ENCODE measurements at regions not wholly inside any gene's neighbourhood (a gene's known extent, or its start where the extent isn't known, plus 50 kb on each side); places are given as distances from the start of the nearest gene placed in this dataset.

GRCh38 chr12:115230606-115231005 is 546.6 kb upstream of the TBX3 start:
- intact Hi-C loops (cut with DNase I; ENCODE audit: low total_unique reads) (no loop called here), in situ Hi-C loops (cut with MboI; ENCODE audit: low pct_ligation_motif_present in 1 of 4, low pct_unique_long_range_greater_than_20kb in 1 of 4, low sequenced_read_pairs in 3 of 4) (no loop called here)
- no peaks in the 10 kb centered on the region for H3K36me3 ChIP-seq
- no peaks in the 10 kb centered on the region for H3K9me3 ChIP-seq
- no peak overlapping the region for H3K4me3 ChIP-seq
- no peak for DNase-seq
- no peaks in the 10 kb centered on the region for H3K4me1 ChIP-seq
- TF ChIP-seq POLR2AphosphoS5 (IDR thresholded peaks at IDR 0.05), result no peak
- TF ChIP-seq EP300 (IDR thresholded peaks at IDR 0.05; ENCODE audit: low read depth), result no peak
- TF ChIP-seq CTCF (IDR thresholded peaks at IDR 0.05), result no peak
- TF ChIP-seq POLR2A (IDR thresholded peaks at IDR 0.05), result no peak
- H3K27ac ChIP-seq, result no peak overlapping the region
- WGBS, 2 donors (ENCODE audit: low coverage in 1 of 2), result 66% methylated on average over 6 of the region's 6 CpGs; no CpG with 5 or more reads in 1 of the 2 donors
- H3K27me3 ChIP-seq, result no peaks in the 10 kb centered on the region

- H3K27ac ChIP-seq, result no peak overlapping the region
- H3K27me3 ChIP-seq, result no peaks in the 10 kb centered on the region
- H3K4me3 ChIP-seq, result no peak overlapping the region
- H3K9me3 ChIP-seq, result no peaks in the 10 kb centered on the region
- H3K4me1 ChIP-seq, result no peaks in the 10 kb centered on the region
- WGBS, 2 donors (ENCODE audit: low coverage in 1 of 2), result 91 to 100% methylated on average over 1 to 4 of the region's 4 CpGs
- in situ Hi-C loops (cut with MboI; ENCODE audit: low pct_ligation_motif_present in 1 of 4, low pct_unique_long_range_greater_than_20kb in 1 of 4, low sequenced_read_pairs in 3 of 4) (no loop called here), intact Hi-C loops (cut with DNase I; ENCODE audit: low total_unique reads) (no loop called here)
- no peak for DNase-seq
- H3K36me3 ChIP-seq, result no peaks in the 10 kb centered on the region
- TF ChIP-seq POLR2A (IDR thresholded peaks at IDR 0.05) (no peak), POLR2AphosphoS5 (IDR thresholded peaks at IDR 0.05) (no peak), CTCF (IDR thresholded peaks at IDR 0.05) (no peak), EP300 (IDR thresholded peaks at IDR 0.05; ENCODE audit: low read depth) (no peak)
Measured at GRCh38 chr12:115229517-115229916, 545.5 kb upstream of the TBX3 start.

GRCh38 chr12:115228434-115228833 is 544.5 kb upstream of the TBX3 start:
- intact Hi-C loops (cut with DNase I; ENCODE audit: low total_unique reads) (no loop called here), in situ Hi-C loops (cut with MboI; ENCODE audit: low pct_ligation_motif_present in 1 of 4, low pct_unique_long_range_greater_than_20kb in 1 of 4, low sequenced_read_pairs in 3 of 4) (no loop called here)
- H3K4me1 ChIP-seq, result no peaks in the 10 kb centered on the region
- TF ChIP-seq EP300 (IDR thresholded peaks at IDR 0.05; ENCODE audit: low read depth) (no peak), CTCF (IDR thresholded peaks at IDR 0.05) (no peak), POLR2AphosphoS5 (IDR thresholded peaks at IDR 0.05) (no peak), POLR2A (IDR thresholded peaks at IDR 0.05) (no peak)
- no peak overlapping the region for H3K27ac ChIP-seq
- H3K27me3 ChIP-seq, result no peaks in the 10 kb centered on the region
- DNase-seq, result no peak
- 85 to 95% methylated on average over 4 of the region's 4 CpGs for WGBS, 2 donors (ENCODE audit: low coverage in 1 of 2)
- no peaks in the 10 kb centered on the region for H3K36me3 ChIP-seq
- H3K4me3 ChIP-seq, result no peak overlapping the region
- no peaks in the 10 kb centered on the region for H3K9me3 ChIP-seq

- no peaks in the 10 kb centered on the region for H3K36me3 ChIP-seq
- TF ChIP-seq POLR2AphosphoS5 (IDR thresholded peaks at IDR 0.05), result no peak
- no peak for TF ChIP-seq POLR2A (IDR thresholded peaks at IDR 0.05)
- no peak for TF ChIP-seq CTCF (IDR thresholded peaks at IDR 0.05)
- TF ChIP-seq EP300 (IDR thresholded peaks at IDR 0.05; ENCODE audit: low read depth), result no peak
- H3K9me3 ChIP-seq, result no peaks in the 10 kb centered on the region
- no peaks in the 10 kb centered on the region for H3K27me3 ChIP-seq
- DNase-seq, result no peak
- H3K27ac ChIP-seq, result no peak overlapping the region
- in situ Hi-C loops (cut with MboI; ENCODE audit: low pct_ligation_motif_present in 1 of 4, low pct_unique_long_range_greater_than_20kb in 1 of 4, low sequenced_read_pairs in 3 of 4), result no loop called here
- intact Hi-C loops (cut with DNase I; ENCODE audit: low total_unique reads), result no loop called here
- 77% methylated on average over 4 of the region's 4 CpGs; no CpG with 5 or more reads in 1 of the 2 donors for WGBS, 2 donors (ENCODE audit: low coverage in 1 of 2)
- H3K4me3 ChIP-seq, result no peak overlapping the region
- no peaks in the 10 kb centered on the region for H3K4me1 ChIP-seq
Measured at GRCh38 chr12:115227137-115227615, 543.2 kb upstream of the TBX3 start.
